ENCODE measurements at regions not wholly inside any gene's neighbourhood (a gene's known extent, or its start where the extent isn't known, plus 50 kb on each side); places are given as distances from the start of the nearest gene placed in this dataset.

GRCh38 chr10:4129866-4130477 is 345.0 kb upstream of the KLF6 start:
- no peak for DNase-seq

GRCh38 chr10:4127518-4128315 is 342.7 kb upstream of the KLF6 start:
- no peak for DNase-seq

- no peak for DNase-seq
Measured at GRCh38 chr10:4125776-4126175, 340.8 kb upstream of the KLF6 start.

GRCh38 chr10:4121502-4122380 is 336.7 kb upstream of the KLF6 start:
- no peak for DNase-seq

- DNase-seq, result no peak
Measured at GRCh38 chr10:4120096-4120853, 335.3 kb upstream of the KLF6 start.

GRCh38 chr10:4119107-4119506 is 334.1 kb upstream of the KLF6 start:
- no peak for DNase-seq

GRCh38 chr10:4117604-4118003 is 332.6 kb upstream of the KLF6 start:
- DNase-seq, result no peak

GRCh38 chr10:4111643-4112042 is 326.6 kb upstream of the KLF6 start:
- no peak for DNase-seq

GRCh38 chr10:4109469-4109868 is 324.5 kb upstream of the KLF6 start:
- DNase-seq, result no peak

GRCh38 chr10:4108693-4109092 is 323.7 kb upstream of the KLF6 start:
- DNase-seq, result no peak

GRCh38 chr10:4107285-4107851 is 322.4 kb upstream of the KLF6 start:
- no peak for DNase-seq

- no peak for DNase-seq
Measured at GRCh38 chr10:4103603-4104002, 318.6 kb upstream of the KLF6 start.

GRCh38 chr10:4102802-4103344 is 317.9 kb upstream of the KLF6 start:
- DNase-seq, result no peak

GRCh38 chr10:4101918-4102654 is 317.1 kb upstream of the KLF6 start:
- no peak for DNase-seq

- no peak for DNase-seq
Measured at GRCh38 chr10:4100380-4100779, 315.4 kb upstream of the KLF6 start.

GRCh38 chr10:4099202-4099601 is 314.2 kb upstream of the KLF6 start:
- DNase-seq, result no peak

- no peak for DNase-seq
Measured at GRCh38 chr10:4095166-4095917, 310.3 kb upstream of the KLF6 start.

- no peak for DNase-seq
Measured at GRCh38 chr10:4094751-4095150, 309.7 kb upstream of the KLF6 start.

GRCh38 chr10:4093438-4093837 is 308.4 kb upstream of the KLF6 start:
- DNase-seq, result no peak

GRCh38 chr10:4088354-4089066 is 303.5 kb upstream of the KLF6 start:
- no peak for DNase-seq

All from NCI-H1092 treated with DMSO at 0.1 percent for 48 hours (cell line).